HUDEP-2 (cell line): ENCODE measurements at regions not wholly inside any gene's neighbourhood (a gene's known extent, or its start where the extent isn't known, plus 50 kb on each side); places are given as distances from the start of the nearest gene placed in this dataset.

Experiments used
- DNase-seq, 76 experiments: peaks; one replicate each; lab custom pipeline; 2025; ENCODE audit not compliant: unreplicated experiment in 76 of 76; lab: John Stamatoyannopoulos, UW

GRCh38 chr21:35672313-35672712 is 388.0 kb downstream of the SETD4 start:
- no peak for DNase-seq

- no peak for DNase-seq
Measured at GRCh38 chr21:35664683-35665082, 395.6 kb downstream of the SETD4 start.

DNA sequence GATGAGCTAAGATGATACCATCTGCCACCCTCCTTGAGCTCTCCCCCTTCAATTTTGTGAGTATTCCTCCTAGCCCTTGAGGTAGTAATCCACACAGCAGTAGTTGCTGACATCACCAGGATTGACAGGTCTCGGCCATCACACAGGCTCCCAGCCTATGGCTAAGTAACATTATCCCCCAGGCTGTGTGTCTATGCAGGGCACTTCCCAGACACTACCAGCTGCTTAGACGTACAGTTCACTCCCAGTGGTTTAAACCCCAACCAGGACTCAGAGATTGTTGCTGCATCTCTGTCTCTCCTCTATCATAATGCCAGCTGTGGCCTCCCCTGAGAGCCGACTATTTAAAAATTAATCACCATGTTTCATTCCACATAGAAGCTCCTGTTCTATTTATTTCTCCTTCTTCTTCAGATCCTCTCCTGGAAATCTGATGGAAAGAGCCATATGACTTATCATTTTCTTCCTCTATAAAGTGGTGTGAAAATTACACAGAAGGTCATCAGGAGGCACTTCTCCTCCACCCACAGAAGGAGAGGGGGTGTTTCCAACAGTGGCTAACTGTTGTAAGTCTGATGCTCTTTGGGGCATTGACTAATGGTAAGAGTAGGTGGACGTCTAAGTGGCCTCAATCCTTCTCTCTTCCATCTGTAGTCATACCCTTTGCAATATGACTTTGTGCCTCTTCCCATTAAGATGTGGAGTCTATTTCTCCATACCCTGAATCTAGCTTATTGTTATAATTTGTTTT is 396.3 kb downstream of the SETD4 start:
- DNase-seq = no peak

GRCh38 chr21:35658242-35658641 is 402.1 kb downstream of the SETD4 start:
- DNase-seq = no peak

DNA sequence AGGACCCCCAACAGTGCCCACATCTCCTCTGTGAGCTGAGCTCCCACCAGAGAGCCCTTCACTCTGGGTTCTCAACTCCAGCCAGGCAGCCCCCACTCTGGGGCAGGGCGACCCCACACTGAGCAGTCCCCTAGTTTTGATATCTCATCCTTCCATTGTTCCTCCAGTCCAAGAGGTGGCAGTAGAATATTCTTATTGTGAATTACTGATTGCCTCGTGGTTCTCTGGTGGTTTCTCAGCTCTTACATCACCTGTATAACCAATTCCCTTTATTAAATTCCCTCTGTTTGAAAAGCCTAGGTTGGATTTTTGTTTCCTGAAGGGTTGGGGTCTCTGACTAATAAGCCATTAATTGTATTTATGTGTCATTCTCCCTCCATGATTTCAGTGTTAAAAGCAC is 407.5 kb downstream of the SETD4 start:
- no peak for DNase-seq

DNA sequence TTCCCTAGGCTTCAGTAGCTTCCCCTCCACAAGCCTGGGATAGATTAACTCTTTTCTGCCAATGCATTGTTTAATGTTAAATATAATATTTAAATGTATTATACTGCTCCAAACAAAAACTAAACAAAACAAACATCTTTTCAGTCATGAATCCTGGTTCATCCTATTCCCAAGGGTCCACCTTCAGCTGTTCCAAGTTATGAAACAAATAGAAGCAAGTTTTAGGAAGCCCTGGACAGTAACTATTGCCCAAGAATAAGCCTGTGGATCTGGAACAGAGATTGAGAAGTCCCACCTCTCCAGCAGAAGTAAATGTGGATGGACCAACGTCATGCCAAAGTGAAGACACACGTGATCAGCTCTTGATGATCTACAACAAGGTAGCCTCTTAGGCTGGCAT is 408.1 kb downstream of the SETD4 start:
- DNase-seq = no peak

DNA sequence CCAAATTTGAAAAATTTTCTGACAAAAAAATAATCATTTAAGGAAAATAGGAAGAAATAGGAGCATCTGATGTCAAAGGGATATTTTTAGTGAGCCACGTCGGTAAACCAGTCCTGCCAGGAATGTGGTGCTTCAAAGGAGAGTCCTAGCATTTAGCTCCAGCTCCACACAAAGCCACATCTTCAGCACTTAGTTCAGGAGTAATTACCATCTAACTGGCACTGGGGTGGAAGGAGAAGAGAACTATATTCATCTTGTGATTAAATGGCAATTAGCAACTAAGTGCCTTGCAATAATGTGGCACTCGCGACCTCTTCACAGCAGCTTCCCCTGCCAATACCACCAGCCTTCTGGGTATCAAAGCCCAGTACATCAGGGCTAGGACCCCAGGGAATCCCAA is 409.1 kb downstream of the SETD4 start:
- DNase-seq = no peak

DNA sequence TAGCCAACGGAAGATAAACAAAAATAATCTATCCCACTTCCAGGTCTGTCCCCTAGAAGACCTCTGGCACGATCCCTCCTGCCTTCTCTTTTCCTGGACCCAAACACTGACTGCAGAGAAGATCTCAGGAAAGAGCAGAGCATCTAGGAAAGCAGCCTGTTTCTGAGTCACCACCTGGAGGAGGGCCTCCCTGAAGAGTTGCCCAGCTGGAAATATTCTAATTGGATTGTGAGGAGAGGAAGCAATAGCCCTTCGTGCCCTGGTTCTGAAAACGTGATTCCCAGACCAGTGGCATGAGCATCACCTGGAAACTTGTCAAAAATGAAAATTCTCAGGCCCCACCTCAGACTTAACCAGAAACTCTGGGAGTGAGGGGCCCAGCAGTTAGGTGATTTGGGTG is 411.1 kb downstream of the SETD4 start:
- DNase-seq = no peak

GRCh38 chr21:35648512-35648911 is 411.8 kb downstream of the SETD4 start:
- no peak for DNase-seq

DNA sequence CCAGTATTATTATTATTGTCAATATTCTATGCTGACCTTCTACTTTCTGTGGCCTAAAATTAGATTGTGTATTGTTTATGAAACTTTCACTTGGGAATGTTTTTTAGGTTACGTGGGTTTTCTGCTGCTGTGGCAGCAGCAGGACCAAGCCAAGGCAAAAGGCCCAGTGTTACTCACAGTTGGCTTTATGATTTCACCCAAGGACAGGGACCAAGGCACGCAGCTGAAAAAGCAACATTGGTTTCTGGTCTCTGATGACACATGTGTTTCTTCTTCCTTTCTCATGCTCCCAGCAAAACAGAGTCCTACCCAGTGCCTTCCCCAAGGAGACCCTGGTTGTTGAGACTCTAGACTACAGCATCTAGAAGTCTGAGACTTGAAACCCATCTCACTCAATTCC is 413.7 kb downstream of the SETD4 start:
- DNase-seq = no peak

DNA sequence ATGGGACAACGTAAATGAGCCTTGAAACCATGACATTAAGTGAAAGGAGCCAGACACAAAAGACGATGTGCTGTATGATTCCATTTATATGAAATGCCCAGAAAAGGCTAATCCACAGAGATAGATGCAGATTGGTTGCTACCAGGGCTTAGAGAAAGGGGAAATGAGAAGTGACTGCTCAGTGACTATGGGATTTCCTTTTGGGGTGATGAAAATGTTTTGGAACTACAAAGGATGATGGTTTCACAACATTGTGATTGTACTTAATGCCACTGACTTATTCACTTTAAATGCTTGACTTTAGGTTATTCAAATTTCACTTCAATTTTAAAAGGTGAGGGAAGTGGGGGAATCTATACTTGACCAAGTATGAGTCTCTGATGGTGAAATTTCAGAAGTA is 414.3 kb downstream of the SETD4 start:
- DNase-seq = no peak

GRCh38 chr21:35644523-35644922 is 415.8 kb downstream of the SETD4 start:
- DNase-seq = no peak

- no peak for DNase-seq
Measured at GRCh38 chr21:35643176-35643575, 417.1 kb downstream of the SETD4 start.

- DNase-seq = no peak
Measured at GRCh38 chr21:35641271-35642016, 418.9 kb downstream of the SETD4 start.

GRCh38 chr21:35637431-35637830 is 422.9 kb downstream of the SETD4 start:
- no peak for DNase-seq

DNA sequence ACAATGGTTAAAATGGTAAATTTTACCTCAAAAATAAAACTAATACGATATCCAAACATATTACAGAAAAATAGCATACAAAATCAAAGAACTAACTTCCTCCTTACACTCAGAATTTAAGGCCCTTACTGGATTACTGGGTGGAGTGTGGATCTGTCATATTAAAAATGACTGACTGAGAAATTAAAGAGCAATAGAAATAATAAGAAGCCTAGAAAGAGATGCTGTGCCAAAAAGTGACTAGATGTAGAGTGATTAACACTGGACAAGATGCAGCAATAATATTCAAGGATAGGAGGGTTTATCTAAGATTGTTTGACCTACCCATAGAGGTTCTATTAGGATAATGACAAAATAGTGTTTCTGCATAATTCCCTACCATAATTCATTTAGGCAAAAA is 424.3 kb downstream of the SETD4 start:
- DNase-seq = no peak

GRCh38 chr21:35635261-35635660 is 425.1 kb downstream of the SETD4 start:
- no peak for DNase-seq

- no peak for DNase-seq
Measured at GRCh38 chr21:35633501-35633900, 426.8 kb downstream of the SETD4 start.

GRCh38 chr21:35632711-35633110 is 427.6 kb downstream of the SETD4 start:
- DNase-seq = no peak

DNA sequence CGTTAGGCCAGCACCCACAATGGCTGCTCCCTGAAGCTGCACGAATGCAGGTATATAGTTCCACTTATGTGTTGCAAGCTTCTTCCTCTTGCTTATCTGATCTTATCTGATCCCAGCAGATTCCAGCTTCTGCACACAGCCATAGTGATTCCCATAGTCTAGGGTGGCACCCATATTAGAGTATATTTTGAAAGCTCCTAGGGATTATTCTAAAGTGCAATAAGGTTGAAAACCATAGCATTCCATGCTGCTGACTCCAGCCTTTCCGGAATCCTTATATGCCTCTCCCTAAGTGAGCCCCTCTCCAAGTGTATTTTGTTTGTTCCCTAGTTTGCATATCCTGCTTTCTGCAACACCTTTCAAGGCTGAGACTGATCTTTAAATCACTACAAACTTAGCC is 432.0 kb downstream of the SETD4 start:
- DNase-seq = no peak

- DNase-seq = no peak
Measured at GRCh38 chr21:35627462-35627861, 432.9 kb downstream of the SETD4 start.

- no peak for DNase-seq
Measured at GRCh38 chr21:35625576-35625975, 434.8 kb downstream of the SETD4 start.
